Suprapubic skin (tissue), 4 donors: ENCODE measurements at regions not wholly inside any gene's neighbourhood (a gene's known extent, or its start where the extent isn't known, plus 50 kb on each side); places are given as distances from the start of the nearest gene placed in this dataset.

Experiments
- POLR2A ChIP-seq, 2 donors: fragments of 450-650 bp; IDR thresholded peaks; one replicate each; pipeline ENCODE4 v1.6.1; 2017; ENCODE audit warnings: antibody characterized with exemption in 2 of 2, mild to moderate bottlenecking in 2 of 2, moderate library complexity in 2 of 2
- POLR2AphosphoS5 ChIP-seq, 3 donors: sonication (generic); formaldehyde crosslinking; IDR thresholded peaks; one replicate each; pipeline ENCODE4 v1.6.1; 2017; ENCODE audit warnings: antibody characterized with exemption in 3 of 3
- TF ChIP-seq, protein P1 (sequence below), 2 donors: fragments of 200-600 bp in 1 of 2; fragments of 450-650 bp in 1 of 2; sonication (generic) in 1 of 2; IDR thresholded peaks; one replicate each; pipeline ENCODE4 v1.5.1; 2016 to 2019; ENCODE audit warnings: antibody characterized with exemption in 2 of 2, mild to moderate bottlenecking in 1 of 2, moderate library complexity in 1 of 2

GRCh38 chr18:78041218-78041617, 791.6 kb downstream of the GALR1 start:
- no peak for TF ChIP-seq POLR2A (IDR thresholded peaks at IDR 0.05)
- TF ChIP-seq, protein P1, sequence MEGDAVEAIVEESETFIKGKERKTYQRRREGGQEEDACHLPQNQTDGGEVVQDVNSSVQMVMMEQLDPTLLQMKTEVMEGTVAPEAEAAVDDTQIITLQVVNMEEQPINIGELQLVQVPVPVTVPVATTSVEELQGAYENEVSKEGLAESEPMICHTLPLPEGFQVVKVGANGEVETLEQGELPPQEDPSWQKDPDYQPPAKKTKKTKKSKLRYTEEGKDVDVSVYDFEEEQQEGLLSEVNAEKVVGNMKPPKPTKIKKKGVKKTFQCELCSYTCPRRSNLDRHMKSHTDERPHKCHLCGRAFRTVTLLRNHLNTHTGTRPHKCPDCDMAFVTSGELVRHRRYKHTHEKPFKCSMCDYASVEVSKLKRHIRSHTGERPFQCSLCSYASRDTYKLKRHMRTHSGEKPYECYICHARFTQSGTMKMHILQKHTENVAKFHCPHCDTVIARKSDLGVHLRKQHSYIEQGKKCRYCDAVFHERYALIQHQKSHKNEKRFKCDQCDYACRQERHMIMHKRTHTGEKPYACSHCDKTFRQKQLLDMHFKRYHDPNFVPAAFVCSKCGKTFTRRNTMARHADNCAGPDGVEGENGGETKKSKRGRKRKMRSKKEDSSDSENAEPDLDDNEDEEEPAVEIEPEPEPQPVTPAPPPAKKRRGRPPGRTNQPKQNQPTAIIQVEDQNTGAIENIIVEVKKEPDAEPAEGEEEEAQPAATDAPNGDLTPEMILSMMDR (IDR thresholded peaks at IDR 0.05), result no peak
- TF ChIP-seq POLR2AphosphoS5 (IDR thresholded peaks at IDR 0.05), result no peak
